HG03175 (cell line): ENCODE measurements at regions not wholly inside any gene's neighbourhood (a gene's known extent, or its start where the extent isn't known, plus 50 kb on each side); places are given as distances from the start of the nearest gene placed in this dataset.

Experiments used
- ATAC-seq: cut with Tn5 transposase; IDR thresholded peaks from one replicate; pipeline ENCODE4 v1.9.1; 2021; ENCODE audit warnings: mild to moderate bottlenecking, moderate library complexity; ENCODE audit not compliant: unreplicated experiment

DNA sequence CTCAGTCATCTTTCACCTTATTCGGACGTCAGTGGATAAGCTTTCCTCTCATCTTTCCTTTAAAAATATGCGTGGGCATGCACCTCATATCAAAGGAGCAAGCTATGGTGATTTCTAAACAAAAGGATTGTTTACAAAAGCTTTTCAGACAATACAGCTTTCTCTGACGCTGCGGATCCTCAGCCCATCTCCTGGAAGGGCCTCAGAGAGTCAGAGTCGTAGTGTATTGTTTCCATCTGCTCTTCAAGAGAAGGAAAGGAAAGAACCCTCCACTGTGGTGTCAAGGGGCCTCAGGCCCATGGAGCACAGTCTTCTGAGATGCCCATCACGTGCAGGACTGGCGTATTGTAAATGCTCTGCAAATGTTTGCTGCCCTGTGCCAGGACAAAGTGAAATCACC, 163.4 kb upstream of the MAP1B start:
- no peak for ATAC-seq

- ATAC-seq, result no peak
Measured at GRCh38 chr5:71945436-71945835, 161.8 kb upstream of the MAP1B start.

- ATAC-seq, result no peak
Measured at GRCh38 chr5:71946343-71947030, 160.8 kb upstream of the MAP1B start.

DNA sequence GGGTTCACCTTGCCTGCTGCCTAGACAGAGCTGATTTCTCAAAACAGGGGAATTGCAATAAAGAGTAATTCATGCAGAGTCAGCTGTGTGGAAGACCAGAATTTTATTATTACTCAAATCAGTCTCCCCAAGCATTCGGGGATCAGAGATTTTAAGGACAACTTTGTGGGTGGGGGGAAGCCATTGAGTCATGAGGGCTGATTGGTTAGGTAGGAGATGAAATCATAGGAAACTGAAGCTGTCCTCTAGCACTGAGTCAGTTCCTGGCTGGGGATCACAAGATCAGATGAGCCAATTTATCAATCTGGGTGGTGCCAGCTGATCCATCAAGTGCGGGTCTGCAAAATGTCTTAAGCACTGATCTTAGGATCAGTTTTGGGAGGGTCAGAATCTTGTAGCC, 159.1 kb upstream of the MAP1B start:
- no peak for ATAC-seq

DNA sequence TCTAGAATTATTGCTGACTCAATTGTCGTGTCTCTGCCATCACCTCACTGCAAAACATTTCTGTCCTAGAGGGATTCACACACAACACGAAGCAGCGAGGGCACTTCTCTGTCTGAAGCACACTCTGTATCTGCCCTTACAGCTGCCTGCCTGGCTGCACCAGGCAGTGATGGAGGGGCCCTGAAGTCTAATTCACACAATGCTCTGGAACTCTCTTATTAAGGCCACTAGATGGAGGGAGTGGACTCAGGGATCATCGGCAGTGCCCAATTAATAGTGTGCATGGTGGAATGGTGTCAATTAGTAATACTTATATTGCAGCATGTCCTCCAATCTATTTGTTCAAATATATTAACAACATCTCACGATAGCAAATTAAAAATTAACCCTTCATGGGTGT, 157.5 kb upstream of the MAP1B start:
- no peak for ATAC-seq

GRCh38 chr5:71953866-71954265, 153.4 kb upstream of the MAP1B start:
- no peak for ATAC-seq

GRCh38 chr5:71954329-71954728, 152.9 kb upstream of the MAP1B start:
- no peak for ATAC-seq

DNA sequence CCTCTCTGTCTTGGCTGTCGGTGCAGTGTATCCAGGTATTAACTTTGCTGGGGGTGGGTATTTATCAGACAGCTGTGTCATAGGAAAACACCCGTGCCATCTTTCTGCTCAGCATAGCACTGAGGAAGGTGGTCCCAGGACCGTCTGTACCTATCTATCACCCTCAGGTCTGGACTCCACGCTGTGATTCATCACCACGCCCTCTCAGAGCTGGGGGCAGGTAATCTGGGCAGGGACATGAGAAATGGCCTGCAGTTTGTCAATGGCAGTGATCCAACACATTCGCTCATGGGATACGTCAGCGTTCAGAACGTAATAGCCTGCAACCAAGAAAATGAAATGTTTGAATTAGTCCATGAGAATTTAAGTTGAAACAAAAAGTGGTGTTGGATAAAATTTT, 151.6 kb upstream of the MAP1B start:
- no peak for ATAC-seq

DNA sequence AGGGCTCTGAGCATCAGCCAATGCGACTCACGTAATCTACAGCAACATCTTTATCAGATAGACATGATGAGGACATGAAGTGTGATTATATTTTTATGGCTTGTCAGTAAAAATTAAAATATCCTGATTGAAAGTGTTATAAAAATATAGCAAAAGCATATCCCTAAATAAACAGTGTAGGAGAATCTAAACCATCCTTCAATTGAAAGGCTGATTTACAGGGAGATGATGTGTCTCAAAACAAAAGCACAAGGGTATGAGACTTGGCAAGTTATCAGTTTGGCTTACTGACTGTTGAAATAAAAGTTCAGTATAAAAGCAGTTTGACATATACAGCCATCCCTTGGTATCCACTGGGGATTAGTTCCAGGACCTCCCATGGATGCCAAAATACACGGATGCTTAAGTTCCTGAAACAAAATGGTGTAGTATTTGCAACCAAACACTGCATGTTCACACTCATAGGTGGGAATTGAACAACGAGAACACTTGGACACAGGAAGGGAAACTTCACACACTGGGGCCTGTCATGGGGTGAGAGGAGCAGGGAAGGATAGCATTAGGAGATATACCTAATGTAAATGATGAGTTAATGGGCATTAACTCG, 149.9 kb upstream of the MAP1B start:
- no peak for ATAC-seq

- ATAC-seq, result no peak
Measured at GRCh38 chr5:71960195-71960594, 147.1 kb upstream of the MAP1B start.

- ATAC-seq, result no peak
Measured at GRCh38 chr5:71961786-71962185, 145.5 kb upstream of the MAP1B start.

DNA sequence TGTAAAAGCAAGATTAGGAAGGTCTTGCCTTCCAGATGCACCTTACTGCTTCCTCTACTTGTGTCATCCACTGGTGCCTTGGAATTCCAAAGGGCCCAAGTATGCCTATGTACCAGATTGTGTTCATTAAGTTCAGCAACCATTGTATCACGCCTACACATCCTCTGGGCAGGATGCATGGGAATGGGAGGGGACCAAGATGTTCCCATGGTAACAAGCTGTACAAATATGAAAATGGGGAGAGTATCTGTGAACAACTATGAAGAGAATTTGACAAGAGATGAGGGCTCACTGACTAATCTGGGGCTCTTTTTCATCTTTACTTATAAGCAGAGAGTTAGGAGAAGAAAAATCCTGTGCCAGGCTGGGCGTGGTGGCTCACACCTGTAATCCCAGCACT, 137.8 kb upstream of the MAP1B start:
- ATAC-seq, result no peak

DNA sequence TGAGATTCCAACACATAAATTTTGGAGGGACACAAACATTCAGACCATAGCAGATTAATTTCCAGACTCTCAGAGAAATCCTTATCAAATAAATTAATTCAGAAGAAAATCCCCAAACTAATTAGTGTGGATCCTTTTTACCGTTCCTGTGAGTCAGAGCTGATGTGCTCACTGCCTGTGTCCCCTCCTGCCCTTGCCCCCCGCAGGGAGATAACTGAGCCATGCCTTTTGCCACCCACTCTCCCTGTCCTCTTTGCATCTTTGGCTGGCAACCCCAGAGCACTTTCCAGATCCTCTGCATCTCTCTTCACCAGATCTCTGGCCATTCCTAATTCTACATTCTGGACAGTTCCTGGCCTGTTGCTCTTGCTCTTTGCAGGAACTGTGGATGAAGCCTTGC, 135.4 kb upstream of the MAP1B start:
- ATAC-seq, result no peak

DNA sequence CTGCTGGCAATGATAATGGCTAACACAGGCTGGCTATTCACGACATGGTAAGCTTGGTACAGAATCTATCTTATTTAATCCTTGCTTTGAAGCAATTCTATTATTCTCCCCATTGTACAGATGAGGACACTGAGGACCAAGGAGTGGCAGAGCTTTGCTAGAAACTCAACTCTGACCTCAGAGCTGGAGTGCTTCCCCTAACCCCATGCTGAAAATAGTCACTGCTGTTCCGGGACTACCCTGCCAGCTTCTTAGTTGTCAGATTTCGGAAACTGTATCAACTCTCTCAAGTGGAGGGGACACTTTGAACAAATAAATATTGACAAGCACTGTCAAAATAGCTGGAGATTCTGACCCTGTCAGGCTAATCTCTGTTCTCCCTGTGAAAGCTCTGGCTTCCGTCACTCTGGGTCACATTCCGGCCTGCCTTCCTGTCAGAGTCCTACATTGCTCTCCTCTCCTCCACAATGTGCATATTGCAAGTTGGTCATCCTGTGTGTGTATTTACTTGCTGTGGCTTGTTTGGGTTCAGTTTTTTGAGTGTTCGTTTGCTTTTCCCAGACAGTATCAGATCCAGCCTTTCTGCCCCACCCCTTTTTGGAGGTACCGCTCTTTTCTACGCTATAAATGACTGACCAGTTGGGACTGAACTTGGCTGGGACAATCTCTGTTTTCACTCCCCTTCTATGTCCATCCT, 134.3 kb upstream of the MAP1B start:
- ATAC-seq, result no peak

DNA sequence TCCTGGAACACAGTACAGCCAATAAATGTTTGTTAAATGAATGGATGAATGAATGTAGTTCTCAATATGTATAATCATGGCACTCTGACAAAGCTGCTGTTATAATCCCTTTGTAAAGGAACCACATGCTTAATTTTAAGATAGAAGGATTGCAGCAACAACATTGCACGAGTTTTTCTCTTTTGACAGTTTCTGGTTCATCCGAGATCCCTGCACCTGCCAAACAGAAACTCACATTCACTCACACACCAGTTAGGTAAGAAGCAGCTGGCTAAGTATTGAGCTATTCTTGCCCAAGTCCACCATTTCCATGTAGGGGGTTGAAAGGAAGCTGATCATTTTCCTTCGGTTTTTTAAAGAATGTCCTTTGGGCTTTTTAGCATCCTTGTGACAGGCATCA, 133.7 kb upstream of the MAP1B start:
- ATAC-seq, result no peak

DNA sequence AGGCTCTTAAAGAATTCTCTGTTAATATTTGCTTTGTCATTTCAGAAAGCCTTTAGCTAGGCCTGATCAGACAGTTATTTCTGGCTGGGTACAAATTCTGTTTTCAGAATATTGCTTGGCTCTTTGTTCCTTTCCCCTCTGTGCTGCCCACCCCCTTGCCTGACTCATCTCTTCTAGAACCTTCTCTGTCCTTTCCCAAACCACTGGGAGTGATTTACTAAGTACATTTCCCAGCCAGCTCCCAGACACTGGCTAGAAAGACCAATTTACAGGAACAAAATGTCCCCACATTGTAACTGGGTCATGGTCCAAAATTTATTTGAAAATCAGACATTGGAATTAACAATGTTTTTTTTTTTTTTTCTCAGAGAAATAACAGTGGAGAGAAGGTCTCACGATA, 133.1 kb upstream of the MAP1B start:
- no peak for ATAC-seq

GRCh38 chr5:71974622-71975021, 132.7 kb upstream of the MAP1B start:
- no peak for ATAC-seq

- ATAC-seq, result no peak
Measured at GRCh38 chr5:71976449-71976848, 130.8 kb upstream of the MAP1B start.

GRCh38 chr5:71977311-71977710, 130.0 kb upstream of the MAP1B start:
- no peak for ATAC-seq

GRCh38 chr5:71978216-71978615, 129.1 kb upstream of the MAP1B start:
- no peak for ATAC-seq

DNA sequence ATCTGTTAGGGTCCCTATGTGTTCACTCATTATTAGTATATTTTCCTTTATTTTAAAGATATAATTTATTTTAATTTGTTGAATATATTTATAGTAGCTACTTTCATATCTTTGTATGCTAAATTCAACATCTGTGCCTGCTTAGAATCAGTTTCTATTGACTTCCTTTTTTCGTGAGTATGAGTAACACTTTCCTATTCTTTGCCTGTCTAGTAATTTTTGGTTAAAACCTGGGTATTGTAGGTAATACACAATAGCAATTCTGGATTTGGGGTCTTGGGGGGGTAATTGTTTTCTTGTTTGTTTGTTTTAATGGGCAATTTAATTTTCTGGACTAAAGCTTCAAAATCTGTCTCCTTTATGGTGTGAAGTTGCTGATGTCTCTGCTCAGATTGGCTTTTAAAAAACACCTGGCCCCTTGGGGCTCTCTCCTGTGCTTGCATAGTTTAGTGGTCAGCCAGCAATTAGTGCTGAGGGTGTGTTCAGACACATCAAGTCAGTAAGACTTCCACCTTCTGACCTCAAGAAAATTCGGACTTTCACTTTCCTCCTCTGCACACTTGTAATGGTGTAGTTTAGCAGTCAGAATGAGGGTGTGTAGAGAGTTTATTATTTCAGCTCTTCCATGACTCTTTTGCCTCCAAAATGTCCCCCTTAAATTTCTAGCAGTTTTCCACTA, 124.4 kb upstream of the MAP1B start:
- no peak for ATAC-seq

- ATAC-seq, result no peak
Measured at GRCh38 chr5:71986101-71986500, 121.2 kb upstream of the MAP1B start.
